ENCODE measurements at regions not wholly inside any gene's neighbourhood (a gene's known extent, or its start where the extent isn't known, plus 50 kb on each side); places are given as distances from the start of the nearest gene placed in this dataset.

DNA sequence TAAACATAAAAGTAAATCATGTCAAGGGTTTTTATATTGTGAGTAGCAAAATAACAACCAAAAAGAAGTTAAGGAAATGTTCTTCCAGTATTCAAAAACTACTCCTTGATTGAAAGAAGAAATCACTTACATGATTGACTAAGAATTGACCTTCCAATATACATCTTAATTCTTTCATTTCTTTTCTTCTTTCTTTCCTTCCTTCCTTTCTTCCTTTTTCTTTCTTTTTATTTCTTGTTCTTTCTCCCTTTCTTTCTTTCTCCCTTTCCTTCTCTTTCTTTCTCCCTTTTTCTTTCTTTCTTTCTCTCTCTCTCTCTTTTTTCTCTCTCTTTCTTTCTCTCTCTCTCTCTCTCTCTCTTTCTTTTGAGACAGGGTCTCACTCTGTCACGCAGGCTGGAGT lies 60.7 kb upstream of the SOX9 start:
- no peaks in the 10 kb centered on the region for H3K36me3 ChIP-seq (ENCODE audit: insufficient read depth, low read length)
- H3K4me1 ChIP-seq (ENCODE audit: insufficient read depth, low read length, severe bottlenecking), result no peaks in the 10 kb centered on the region
- no peak overlapping the region for H3K9ac ChIP-seq (ENCODE audit: low read length)
- H4K20me1 ChIP-seq (ENCODE audit: insufficient read depth, low read length), result no peaks in the 10 kb centered on the region
- no peak overlapping the region for H3K27ac ChIP-seq (ENCODE audit: low read depth, low read length, poor library complexity, severe bottlenecking)
- H2AFZ ChIP-seq (ENCODE audit: low read length), result no peak overlapping the region
- H3K4me3 ChIP-seq (ENCODE audit: low read depth, low read length, poor library complexity, severe bottlenecking), result no peak overlapping the region
- no peaks in the 10 kb centered on the region for H3K27me3 ChIP-seq (ENCODE audit: insufficient read depth, low read length)
- H3K4me2 ChIP-seq (ENCODE audit: low read length), result no peak overlapping the region
- TF ChIP-seq, protein P1, sequence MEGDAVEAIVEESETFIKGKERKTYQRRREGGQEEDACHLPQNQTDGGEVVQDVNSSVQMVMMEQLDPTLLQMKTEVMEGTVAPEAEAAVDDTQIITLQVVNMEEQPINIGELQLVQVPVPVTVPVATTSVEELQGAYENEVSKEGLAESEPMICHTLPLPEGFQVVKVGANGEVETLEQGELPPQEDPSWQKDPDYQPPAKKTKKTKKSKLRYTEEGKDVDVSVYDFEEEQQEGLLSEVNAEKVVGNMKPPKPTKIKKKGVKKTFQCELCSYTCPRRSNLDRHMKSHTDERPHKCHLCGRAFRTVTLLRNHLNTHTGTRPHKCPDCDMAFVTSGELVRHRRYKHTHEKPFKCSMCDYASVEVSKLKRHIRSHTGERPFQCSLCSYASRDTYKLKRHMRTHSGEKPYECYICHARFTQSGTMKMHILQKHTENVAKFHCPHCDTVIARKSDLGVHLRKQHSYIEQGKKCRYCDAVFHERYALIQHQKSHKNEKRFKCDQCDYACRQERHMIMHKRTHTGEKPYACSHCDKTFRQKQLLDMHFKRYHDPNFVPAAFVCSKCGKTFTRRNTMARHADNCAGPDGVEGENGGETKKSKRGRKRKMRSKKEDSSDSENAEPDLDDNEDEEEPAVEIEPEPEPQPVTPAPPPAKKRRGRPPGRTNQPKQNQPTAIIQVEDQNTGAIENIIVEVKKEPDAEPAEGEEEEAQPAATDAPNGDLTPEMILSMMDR (IDR thresholded peaks at IDR 0.05; ENCODE audit: low read length), result no peak
- no peak for TF ChIP-seq EZH2 (IDR thresholded peaks at IDR 0.05; ENCODE audit: borderline replicate concordance, low read length)
- no peaks in the 10 kb centered on the region for H3K9me2 ChIP-seq (ENCODE audit: low read depth, low read length)
- H3K9me3 ChIP-seq (ENCODE audit: low read length), result no peaks in the 10 kb centered on the region
- no peaks in the 10 kb centered on the region for H3K79me2 ChIP-seq (ENCODE audit: insufficient read depth, low read length)
- no peaks in the 10 kb centered on the region for H3F3A ChIP-seq (ENCODE audit: insufficient read depth, low read length)

DNA sequence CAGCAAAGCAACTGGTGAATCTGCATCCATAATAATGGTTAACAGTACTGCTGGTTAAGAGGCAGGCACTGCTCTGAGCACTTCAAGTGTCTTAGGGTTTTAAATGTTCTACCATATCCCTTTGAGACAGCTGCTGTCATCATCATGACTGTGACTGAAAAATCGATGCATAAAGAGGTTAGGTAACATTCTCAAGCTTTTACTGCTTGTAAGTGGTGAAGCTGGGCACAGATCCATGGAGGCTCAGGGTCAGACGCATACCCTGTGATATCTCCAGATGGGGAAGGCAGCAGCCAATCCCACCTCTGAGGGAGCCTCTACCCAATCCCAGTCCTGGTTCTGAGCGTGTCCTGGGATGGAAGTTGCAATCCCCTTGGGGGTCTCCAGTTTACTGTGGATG lies 57.6 kb upstream of the SOX9 start:
- H3K27me3 ChIP-seq (ENCODE audit: insufficient read depth, low read length), result no peaks in the 10 kb centered on the region
- H3K9me3 ChIP-seq (ENCODE audit: low read length), result no peaks in the 10 kb centered on the region
- no peaks in the 10 kb centered on the region for H4K20me1 ChIP-seq (ENCODE audit: insufficient read depth, low read length)
- H3F3A ChIP-seq (ENCODE audit: insufficient read depth, low read length), result no peaks in the 10 kb centered on the region
- H3K27ac ChIP-seq (ENCODE audit: low read depth, low read length, poor library complexity, severe bottlenecking), result no peak overlapping the region
- no peaks in the 10 kb centered on the region for H3K36me3 ChIP-seq (ENCODE audit: insufficient read depth, low read length)
- H3K79me2 ChIP-seq (ENCODE audit: insufficient read depth, low read length), result no peaks in the 10 kb centered on the region
- no peak overlapping the region for H2AFZ ChIP-seq (ENCODE audit: low read length)
- H3K9ac ChIP-seq (ENCODE audit: low read length), result no peak overlapping the region
- H3K4me1 ChIP-seq (ENCODE audit: insufficient read depth, low read length, severe bottlenecking), result no peaks in the 10 kb centered on the region
- TF ChIP-seq, protein P1 (IDR thresholded peaks at IDR 0.05; ENCODE audit: low read length), result no peak
- TF ChIP-seq EZH2 (IDR thresholded peaks at IDR 0.05; ENCODE audit: borderline replicate concordance, low read length), result no peak
- no peak overlapping the region for H3K4me2 ChIP-seq (ENCODE audit: low read length)
- no peak overlapping the region for H3K4me3 ChIP-seq (ENCODE audit: low read depth, low read length, poor library complexity, severe bottlenecking)
- no peaks in the 10 kb centered on the region for H3K9me2 ChIP-seq (ENCODE audit: low read depth, low read length)

DNA sequence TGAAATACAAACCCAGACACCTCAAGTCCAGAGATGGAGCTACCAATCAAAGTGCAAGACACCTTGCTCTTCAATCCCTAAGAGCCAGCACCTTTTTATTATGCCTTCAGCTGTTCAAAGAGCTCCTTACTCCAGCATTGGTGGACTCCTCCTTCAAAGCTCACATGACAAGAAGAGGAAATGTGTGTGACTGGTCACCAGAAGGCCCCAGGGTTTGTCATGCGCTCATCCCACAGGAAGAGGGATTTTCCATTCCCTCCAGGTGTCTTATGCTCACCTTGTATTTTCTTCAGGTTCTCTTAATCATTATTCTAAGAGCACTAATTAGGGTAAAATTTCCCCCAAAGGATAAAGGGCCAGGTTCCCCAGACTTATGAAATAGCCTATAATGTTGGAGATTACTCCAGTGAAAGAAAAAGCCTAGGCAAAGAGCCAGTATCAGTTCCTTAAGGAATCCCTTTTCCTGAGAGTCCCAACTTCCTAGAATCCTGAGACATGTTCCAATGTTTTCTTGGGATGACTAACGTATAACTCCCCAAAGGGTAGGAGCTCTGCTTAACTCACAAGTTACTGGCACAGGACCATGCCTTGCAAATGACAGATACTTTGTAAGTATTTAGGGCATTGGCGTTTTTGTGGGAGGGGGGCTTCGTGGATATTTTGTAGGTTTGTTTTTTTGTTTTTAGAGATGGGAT lies 56.9 kb upstream of the SOX9 start:
- H2AFZ ChIP-seq (ENCODE audit: low read length), result no peak overlapping the region
- no peaks in the 10 kb centered on the region for H3K9me3 ChIP-seq (ENCODE audit: low read length)
- no peak overlapping the region for H3K9ac ChIP-seq (ENCODE audit: low read length)
- TF ChIP-seq, protein P1 (IDR thresholded peaks at IDR 0.05; ENCODE audit: low read length), result no peak
- TF ChIP-seq EZH2 (IDR thresholded peaks at IDR 0.05; ENCODE audit: borderline replicate concordance, low read length), result no peak
- H3K9me2 ChIP-seq (ENCODE audit: low read depth, low read length), result no peaks in the 10 kb centered on the region
- H3F3A ChIP-seq (ENCODE audit: insufficient read depth, low read length), result no peaks in the 10 kb centered on the region
- no peak overlapping the region for H3K4me2 ChIP-seq (ENCODE audit: low read length)
- no peaks in the 10 kb centered on the region for H3K27me3 ChIP-seq (ENCODE audit: insufficient read depth, low read length)
- H4K20me1 ChIP-seq (ENCODE audit: insufficient read depth, low read length), result no peaks in the 10 kb centered on the region
- H3K79me2 ChIP-seq (ENCODE audit: insufficient read depth, low read length), result no peaks in the 10 kb centered on the region
- no peak overlapping the region for H3K27ac ChIP-seq (ENCODE audit: low read depth, low read length, poor library complexity, severe bottlenecking)
- H3K4me3 ChIP-seq (ENCODE audit: low read depth, low read length, poor library complexity, severe bottlenecking), result no peak overlapping the region
- H3K36me3 ChIP-seq (ENCODE audit: insufficient read depth, low read length), result no peaks in the 10 kb centered on the region
- H3K4me1 ChIP-seq (ENCODE audit: insufficient read depth, low read length, severe bottlenecking), result no peaks in the 10 kb centered on the region

Measured in OCI-LY1 (cell line).